Activated CD4-positive, alpha-beta T cell treated with anti-CD3 and anti-CD28 coated beads, Interleukin-2, amount 10 ng/mL, durations not matched to agents 7 days and 5 days (primary cell): ENCODE measurements at regions not wholly inside any gene's neighbourhood (a gene's known extent, or its start where the extent isn't known, plus 50 kb on each side); places are given as distances from the start of the nearest gene placed in this dataset.
"Not testable (repeated sequence)": the region's sequence is repeated elsewhere in the genome, so short reads cannot be mapped to it uniquely, and the experiment has no call there.

Experiments
- CTCF ChIA-PET: fragments of 350-600 bp; sonication (Branson Sonifier 250); formaldehyde crosslinking; loops from one replicate; lab custom pipeline; 2021; ENCODE audit warnings: antibody characterized with exemption; lab: Charles Lee
- POLR2A ChIA-PET: fragments of 350-600 bp; sonication (Branson Sonifier 250); formaldehyde crosslinking; loops from one replicate; lab custom pipeline; 2021; ENCODE audit warnings: antibody characterized with exemption; lab: Charles Lee
- DNase-seq: peaks from one replicate; pipeline ENCODE4 v3.0.0-alpha.2; 2020
- H3K27ac Mint-ChIP-seq: one replicate; pipeline ENCODE4 v1.8.0; 2021; ENCODE audit warnings: mild to moderate bottlenecking, moderate library complexity, mixed read lengths
- H3K27me3 Mint-ChIP-seq: one replicate; pipeline ENCODE4 v1.8.0; 2021; ENCODE audit warnings: mixed read lengths
- H3K36me3 Mint-ChIP-seq: one replicate; pipeline ENCODE4 v1.8.0; 2021; ENCODE audit warnings: low read depth, mixed read lengths
- H3K4me1 Mint-ChIP-seq: one replicate; pipeline ENCODE4 v1.8.0; 2021; ENCODE audit warnings: mixed read lengths
- H3K4me3 Mint-ChIP-seq: one replicate; pipeline ENCODE4 v1.8.0; 2021; ENCODE audit warnings: mild to moderate bottlenecking, moderate library complexity, mixed read lengths
- H3K9me3 Mint-ChIP-seq: one replicate; pipeline ENCODE4 v1.8.0; 2021; ENCODE audit warnings: mixed read lengths

GRCh38 chr21:31521515-31521914 is 138.0 kb upstream of the SOD1 start:
- Mint-ChIP-seq H3K27me3 (peaks cover 2% of the 10 kb centered on the region), H3K4me3 (no peak overlapping the region), H3K36me3 (no peaks in the 10 kb centered on the region), H3K27ac (no peak overlapping the region), H3K9me3 (no peaks in the 10 kb centered on the region), H3K4me1 (peaks cover 2% of the 10 kb centered on the region)
- ChIA-PET CTCF (no interaction called here), POLR2A (no interaction called here)
- DNase-seq, result no peak

DNA sequence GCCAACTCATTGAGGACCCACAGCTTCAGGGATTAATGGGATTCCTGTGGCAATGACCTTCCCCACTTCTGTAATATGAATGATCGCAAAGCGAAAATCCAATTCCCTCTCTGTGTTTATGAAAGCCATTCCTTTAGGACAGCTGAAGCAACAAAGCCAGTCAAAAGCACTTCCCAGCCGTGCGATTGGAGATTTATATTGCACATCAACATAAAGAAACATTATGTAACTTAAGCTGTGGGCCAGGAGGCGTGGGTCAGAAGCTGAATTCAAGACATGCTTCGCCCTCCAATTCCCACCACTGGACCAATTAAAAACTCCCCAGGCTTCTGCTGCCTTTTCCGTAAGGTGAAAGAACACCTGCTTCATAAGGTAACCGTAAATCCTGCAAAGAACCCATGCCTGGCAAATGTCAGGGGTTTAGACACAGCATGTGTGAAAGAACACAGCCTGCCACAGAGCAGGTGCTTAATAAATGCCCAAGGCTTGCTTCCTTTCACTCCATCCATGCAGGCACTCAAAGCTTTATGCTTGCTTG is 138.9 kb upstream of the SOD1 start:
- no peak for DNase-seq
- peaks cover 2% of the 10 kb centered on the region for H3K27me3 Mint-ChIP-seq
- no peak overlapping the region for H3K27ac Mint-ChIP-seq
- no peaks in the 10 kb centered on the region for H3K36me3 Mint-ChIP-seq
- H3K9me3 Mint-ChIP-seq, result no peaks in the 10 kb centered on the region
- H3K4me3 Mint-ChIP-seq, result no peak overlapping the region
- POLR2A ChIA-PET, result no interaction called here
- peaks cover 2% of the 10 kb centered on the region for H3K4me1 Mint-ChIP-seq
- CTCF ChIA-PET, result interaction anchor here (1.1 kb wide), 1 partner anchor 25 kb away, joined by 3 read pairs; no protein-coding TSS in a partner anchor

DNA sequence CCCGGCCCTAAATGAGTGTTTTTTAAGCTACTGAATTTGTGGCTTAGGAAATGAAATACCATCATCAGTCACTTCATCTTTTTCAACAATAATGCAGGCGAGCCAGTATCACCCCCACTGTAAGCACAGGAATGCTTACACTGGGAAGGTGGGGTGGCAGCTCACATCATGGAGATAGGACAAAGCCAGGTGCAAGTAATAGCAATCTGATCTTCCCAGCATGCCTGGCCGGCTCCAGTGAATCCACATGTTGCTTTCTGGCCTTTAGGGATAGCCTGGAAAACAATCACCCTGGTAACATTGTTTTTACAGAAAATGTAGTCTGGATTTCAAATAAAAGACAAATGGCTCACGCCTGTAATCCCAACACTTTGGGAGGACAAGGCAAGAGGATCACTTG is 140.9 kb upstream of the SOD1 start:
- Mint-ChIP-seq H3K27ac (no peak overlapping the region), H3K4me3 (no peak overlapping the region), H3K27me3 (peaks cover 8% of the 10 kb centered on the region), H3K9me3 (no peaks in the 10 kb centered on the region), H3K4me1 (peaks cover 3% of the 10 kb centered on the region), H3K36me3 (no peaks in the 10 kb centered on the region)
- DNase-seq, result no peak
- ChIA-PET POLR2A (no interaction called here), CTCF (interaction anchor here (1.7 kb wide), 1 partner anchor 13 kb away, joined by 3 read pairs; no protein-coding TSS in a partner anchor)

DNA sequence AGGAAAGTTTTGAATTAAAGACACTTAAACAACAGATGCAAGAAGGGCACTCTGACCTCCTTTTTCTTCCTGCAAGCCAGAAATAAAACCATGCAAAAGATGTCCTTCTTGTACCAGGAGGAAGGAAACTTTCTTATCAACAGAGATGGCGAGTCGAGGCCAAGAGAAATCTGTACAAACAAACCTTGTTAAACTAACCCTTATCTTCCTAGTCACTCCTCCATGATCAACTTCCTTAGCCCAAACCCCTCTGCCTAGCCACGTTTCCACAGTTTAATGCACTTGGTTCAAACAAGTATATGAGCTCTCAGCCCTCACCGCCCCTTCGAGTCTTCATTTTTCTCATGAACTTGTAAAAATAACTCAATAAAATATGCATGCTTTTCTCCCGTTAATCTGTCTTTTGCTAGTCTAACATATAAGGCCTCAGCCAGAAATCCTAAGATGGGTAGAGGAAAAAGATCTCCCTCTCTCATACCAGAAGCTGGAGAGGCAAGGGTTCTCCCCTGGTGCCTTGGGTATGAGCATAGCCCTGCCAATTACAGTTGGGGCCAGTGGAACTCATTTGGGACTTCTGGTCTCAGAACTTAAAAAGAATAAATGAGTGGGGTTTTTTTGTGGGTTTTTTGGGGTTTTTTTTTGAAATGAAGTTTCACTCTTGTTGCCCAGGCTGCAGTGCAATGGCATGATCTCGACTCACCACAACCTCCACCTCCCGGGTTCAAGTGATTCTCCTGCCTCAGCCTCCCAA is 141.7 kb upstream of the SOD1 start:
- POLR2A ChIA-PET, result no interaction called here
- Mint-ChIP-seq H3K36me3 (no peaks in the 10 kb centered on the region), H3K4me1 (peaks cover 3% of the 10 kb centered on the region), H3K9me3 (no peaks in the 10 kb centered on the region), H3K4me3 (no peak overlapping the region), H3K27ac (no peak overlapping the region), H3K27me3 (peaks cover 9% of the 10 kb centered on the region)
- DNase-seq, result no peak
- CTCF ChIA-PET, result interaction anchor here (0.6 to 1.7 kb wide), 2 partner anchors 12 to 41 kb away, joined by 3 read pairs; no protein-coding TSS in a partner anchor

- no peaks in the 10 kb centered on the region for H3K36me3 Mint-ChIP-seq
- H3K4me3 Mint-ChIP-seq, result no peak overlapping the region
- H3K27ac Mint-ChIP-seq, result no peak overlapping the region
- no peaks in the 10 kb centered on the region for H3K9me3 Mint-ChIP-seq
- ChIA-PET POLR2A (no interaction called here), CTCF (no interaction called here)
- DNase-seq, result no peak
- H3K4me1 Mint-ChIP-seq, result peaks cover 10% of the 10 kb centered on the region
- peaks cover 12% of the 10 kb centered on the region for H3K27me3 Mint-ChIP-seq
Measured at GRCh38 chr21:31515253-31515652, 144.2 kb upstream of the SOD1 start.

DNA sequence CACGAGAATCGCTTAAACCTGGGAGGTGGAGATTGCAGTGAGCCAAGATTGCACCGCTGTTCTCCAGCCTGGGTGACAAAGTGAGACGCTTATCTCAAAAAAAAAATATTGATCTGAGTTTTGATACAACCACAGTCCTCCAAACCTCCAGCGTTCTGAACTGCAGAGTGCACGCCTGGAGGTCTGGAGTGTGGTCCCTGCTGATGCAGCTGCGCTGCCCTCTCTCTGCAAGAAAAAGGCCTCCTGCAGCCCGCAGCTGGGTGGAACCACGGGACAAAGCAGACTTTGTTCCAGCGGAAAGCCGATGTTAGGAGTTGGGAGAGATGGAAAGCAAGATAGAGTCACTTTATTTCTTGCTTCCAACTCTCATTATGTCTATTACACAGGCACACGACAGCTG is 144.9 kb upstream of the SOD1 start:
- Mint-ChIP-seq H3K9me3 (no peaks in the 10 kb centered on the region), H3K27me3 (peaks cover 12% of the 10 kb centered on the region), H3K36me3 (no peaks in the 10 kb centered on the region), H3K27ac (no peak overlapping the region), H3K4me1 (peaks cover 17% of the 10 kb centered on the region), H3K4me3 (no peak overlapping the region)
- ChIA-PET CTCF (no interaction called here), POLR2A (no interaction called here)
- no peak for DNase-seq

DNA sequence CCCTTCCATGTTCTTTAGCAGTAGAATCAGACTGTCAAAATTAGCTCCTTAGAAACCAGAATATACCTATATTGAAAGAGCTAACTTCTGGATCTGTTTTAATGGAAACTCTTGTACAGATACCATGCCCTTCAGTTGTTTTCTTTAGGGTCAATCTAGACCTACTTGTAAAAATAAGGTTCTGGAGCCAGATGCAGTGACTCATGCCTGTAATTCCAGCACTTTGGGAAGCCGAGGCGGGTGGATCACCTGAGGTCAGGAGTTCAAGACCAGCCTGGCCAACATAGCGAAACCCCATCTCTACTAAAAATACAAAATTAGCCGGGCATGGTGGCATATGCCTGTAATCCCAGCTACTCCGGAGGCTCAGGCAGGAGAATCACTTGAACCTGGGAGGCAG is 146.0 kb upstream of the SOD1 start:
- H3K27me3 Mint-ChIP-seq, POLR2A ChIA-PET, CTCF ChIA-PET, H3K27ac Mint-ChIP-seq, H3K9me3 Mint-ChIP-seq, H3K36me3 Mint-ChIP-seq, DNase-seq, H3K4me3 Mint-ChIP-seq: not testable (repeated sequence)
- H3K4me1 Mint-ChIP-seq, result peaks cover 27% of the 10 kb centered on the region

DNA sequence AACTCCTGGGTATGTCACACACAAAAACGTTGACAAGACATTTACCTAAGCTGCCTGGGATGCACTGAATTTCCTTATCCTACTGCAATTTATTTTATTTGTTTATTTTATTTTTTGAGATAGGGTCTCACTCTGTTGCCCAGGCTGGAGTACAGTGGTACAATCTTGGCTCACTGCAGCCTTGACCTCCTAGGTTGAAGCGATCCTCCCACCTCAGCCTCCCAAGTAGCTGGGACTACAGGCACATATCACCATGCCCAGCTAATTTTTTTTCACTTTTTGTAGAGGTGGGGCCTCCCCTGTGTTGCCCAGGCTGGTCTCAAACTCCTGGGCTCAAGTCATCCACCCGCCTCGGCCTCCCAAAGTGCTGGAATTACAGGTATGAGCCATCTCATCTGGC is 147.5 kb upstream of the SOD1 start:
- H3K9me3 Mint-ChIP-seq, POLR2A ChIA-PET, H3K36me3 Mint-ChIP-seq, CTCF ChIA-PET, H3K27ac Mint-ChIP-seq, H3K4me3 Mint-ChIP-seq, DNase-seq: not testable (repeated sequence)
- Mint-ChIP-seq H3K4me1 (peaks cover 33% of the 10 kb centered on the region), H3K27me3 (peaks cover 12% of the 10 kb centered on the region)

GRCh38 chr21:31511258-31511657 is 148.2 kb upstream of the SOD1 start:
- DNase-seq, result no peak
- H3K27me3 Mint-ChIP-seq, result peaks cover 13% of the 10 kb centered on the region
- H3K36me3 Mint-ChIP-seq, result no peaks in the 10 kb centered on the region
- ChIA-PET POLR2A (no interaction called here), CTCF (no interaction called here)
- no peak overlapping the region for H3K27ac Mint-ChIP-seq
- no peaks in the 10 kb centered on the region for H3K9me3 Mint-ChIP-seq
- no peak overlapping the region for H3K4me3 Mint-ChIP-seq
- peaks cover 39% of the 10 kb centered on the region for H3K4me1 Mint-ChIP-seq

DNA sequence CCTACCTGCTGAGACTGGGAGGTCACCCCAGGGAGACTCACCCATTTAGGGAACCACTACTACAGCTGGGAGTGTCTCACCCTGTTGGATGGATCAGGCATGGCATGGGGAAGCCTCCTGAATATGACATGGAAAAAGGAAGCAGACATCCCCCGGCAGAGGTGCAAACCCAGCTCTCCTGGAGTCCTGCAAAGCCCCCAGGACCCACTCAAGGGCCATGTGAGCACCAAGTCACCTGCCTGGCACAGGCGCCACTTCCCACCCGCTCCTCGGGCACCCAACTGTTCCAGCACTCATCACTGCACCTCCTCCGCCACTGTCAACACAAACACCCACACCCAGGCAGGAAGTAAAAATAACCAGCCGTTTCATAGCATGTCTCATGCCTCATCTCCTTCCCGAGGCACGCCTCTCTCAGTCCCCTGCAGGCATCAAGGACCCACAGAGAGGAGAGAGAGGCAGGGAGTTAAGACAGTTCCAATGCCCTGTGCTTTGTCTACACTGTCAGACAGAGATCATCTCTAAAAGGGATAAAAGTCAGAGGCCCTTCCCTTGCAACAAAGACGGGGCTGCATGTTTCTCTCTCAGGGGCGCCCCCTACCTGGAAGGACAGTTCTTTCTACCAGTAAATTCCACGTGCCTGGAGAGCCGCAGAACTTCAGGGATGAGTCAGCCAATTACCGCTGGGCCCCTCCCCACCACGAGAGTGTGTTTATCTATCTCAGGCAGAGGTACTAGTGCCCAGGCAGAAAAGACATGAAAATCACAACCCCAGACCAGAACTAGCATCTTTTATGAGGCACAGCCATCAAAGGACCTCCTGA is 150.1 kb upstream of the SOD1 start:
- ChIA-PET CTCF (interaction anchor here (0.8 to 1.1 kb wide), 3 partner anchors 13 to 325 kb away, joined by 3 to 4 read pairs (median 3); no protein-coding TSS in a partner anchor), POLR2A (no interaction called here)
- Mint-ChIP-seq H3K27me3 (peaks cover 19% of the 10 kb centered on the region), H3K9me3 (no peaks in the 10 kb centered on the region), H3K4me3 (peak overlapping the region; percentile 11), H3K27ac (peak overlapping the region; percentile 86), H3K4me1 (peaks cover 51% of the 10 kb centered on the region), H3K36me3 (no peaks in the 10 kb centered on the region)
- DNase-seq, result peak; percentile 88

GRCh38 chr21:31505975-31506374 is 153.5 kb upstream of the SOD1 start:
- H3K4me3 Mint-ChIP-seq, result no peak overlapping the region
- peaks cover 53% of the 10 kb centered on the region for H3K4me1 Mint-ChIP-seq
- H3K27ac Mint-ChIP-seq, result peak overlapping the region; percentile 15
- no peaks in the 10 kb centered on the region for H3K36me3 Mint-ChIP-seq
- DNase-seq, result peak; percentile 15
- ChIA-PET CTCF (interaction anchor here (1.2 to 1.9 kb wide), 2 partner anchors 12 to 53 kb away, joined by 3 to 4 read pairs; no protein-coding TSS in a partner anchor), POLR2A (no interaction called here)
- peaks cover 18% of the 10 kb centered on the region for H3K27me3 Mint-ChIP-seq
- H3K9me3 Mint-ChIP-seq, result no peaks in the 10 kb centered on the region

DNA sequence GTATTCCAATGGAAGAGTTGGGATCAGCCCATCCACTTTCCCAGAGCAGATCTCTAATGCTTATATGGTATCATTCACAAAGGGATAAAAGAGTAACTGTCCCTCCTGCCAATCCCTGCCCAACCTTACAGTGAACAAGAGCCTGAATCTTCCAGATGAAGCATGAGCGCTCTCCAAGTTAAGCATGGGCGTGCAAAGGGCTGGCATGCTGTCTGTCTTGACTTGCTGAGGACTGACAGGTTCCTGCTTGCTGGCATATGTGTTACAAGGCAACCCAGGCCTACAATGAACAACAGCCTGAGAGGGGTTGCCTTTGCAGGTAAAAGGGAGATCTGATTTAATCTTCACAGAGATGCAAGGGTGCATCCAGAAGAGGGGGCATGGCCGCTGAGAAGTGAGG is 155.6 kb upstream of the SOD1 start:
- Mint-ChIP-seq H3K36me3 (no peaks in the 10 kb centered on the region), H3K4me3 (no peak overlapping the region), H3K27ac (no peak overlapping the region), H3K9me3 (no peaks in the 10 kb centered on the region), H3K4me1 (peaks cover 33% of the 10 kb centered on the region), H3K27me3 (peaks cover 15% of the 10 kb centered on the region)
- CTCF ChIA-PET, result no interaction called here
- POLR2A ChIA-PET, result no interaction called here
- DNase-seq, result no peak

DNA sequence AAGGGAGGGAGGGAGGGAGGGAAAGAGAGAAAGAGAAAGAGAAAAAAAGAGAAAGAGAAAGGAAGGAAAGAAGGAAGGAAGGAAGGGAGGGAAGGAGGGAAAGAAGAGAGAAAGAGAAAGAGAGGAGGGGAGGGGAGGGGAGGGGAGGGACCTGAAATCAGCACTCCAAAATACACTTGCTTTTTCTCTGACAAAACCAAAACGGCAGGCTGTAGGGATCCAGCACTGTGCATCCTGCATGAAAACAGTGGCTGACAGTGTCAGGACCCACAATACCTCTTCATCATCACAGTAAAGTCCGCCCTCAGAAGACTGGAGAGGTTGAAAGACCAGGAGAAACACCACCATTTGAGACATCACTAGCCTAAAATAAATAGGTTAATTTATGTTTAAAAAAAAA is 156.0 kb upstream of the SOD1 start:
- Mint-ChIP-seq H3K9me3 (no peaks in the 10 kb centered on the region), H3K27ac (no peak overlapping the region), H3K36me3 (no peaks in the 10 kb centered on the region), H3K27me3 (peaks cover 15% of the 10 kb centered on the region), H3K4me1 (peaks cover 29% of the 10 kb centered on the region), H3K4me3 (no peak overlapping the region)
- DNase-seq, result no peak
- POLR2A ChIA-PET, result no interaction called here
- CTCF ChIA-PET, result no interaction called here
